SHP77 treated with DMSO at 0.1 percent for 48 hours (cell line): ENCODE measurements at regions not wholly inside any gene's neighbourhood (a gene's known extent, or its start where the extent isn't known, plus 50 kb on each side); places are given as distances from the start of the nearest gene placed in this dataset.

Experiments
- DNase-seq: peaks from one replicate; lab custom pipeline; 2025; lab: John Stamatoyannopoulos, UW

- no peak for DNase-seq
Observed at GRCh38 chr1:4375812-4376211, 278.6 kb upstream of the AJAP1 start.

DNA sequence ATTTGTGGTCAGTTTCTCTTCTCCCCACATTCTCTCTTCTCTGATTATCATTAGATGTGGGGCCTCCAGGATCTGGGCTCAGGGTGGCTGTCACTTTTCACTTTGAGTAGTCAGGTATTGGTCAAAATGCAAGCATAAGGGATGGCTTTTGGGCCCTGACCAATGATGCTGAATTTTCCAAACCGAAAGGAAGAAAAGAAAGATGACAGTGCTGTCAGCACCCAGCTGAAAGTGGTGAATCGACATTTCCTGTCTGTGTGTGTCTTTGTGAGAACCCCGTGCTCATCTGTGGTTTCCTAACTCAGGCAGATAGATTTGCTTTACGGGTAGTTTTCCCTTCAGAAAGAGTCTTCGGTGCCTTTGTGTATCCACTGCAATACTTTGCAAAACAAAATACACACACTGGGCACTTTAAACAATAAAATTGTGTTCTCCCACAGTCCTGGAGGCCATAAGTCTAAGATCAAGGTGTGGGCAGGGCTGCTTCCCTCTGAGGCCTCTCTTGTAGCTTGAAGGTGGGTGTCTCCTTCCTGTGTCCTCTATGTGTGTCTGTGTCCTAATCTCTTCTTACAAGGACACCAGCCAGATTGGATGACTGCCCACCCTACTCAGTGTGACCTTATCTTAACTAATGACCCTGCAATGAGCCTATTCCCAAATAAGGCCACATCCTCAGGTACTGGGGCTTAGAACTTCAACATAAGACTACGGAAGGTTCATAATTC, 274.8 kb upstream of the AJAP1 start:
- no peak for DNase-seq

GRCh38 chr1:4380564-4381168, 273.7 kb upstream of the AJAP1 start:
- no peak for DNase-seq

GRCh38 chr1:4393191-4393590, 261.2 kb upstream of the AJAP1 start:
- no peak for DNase-seq

DNA sequence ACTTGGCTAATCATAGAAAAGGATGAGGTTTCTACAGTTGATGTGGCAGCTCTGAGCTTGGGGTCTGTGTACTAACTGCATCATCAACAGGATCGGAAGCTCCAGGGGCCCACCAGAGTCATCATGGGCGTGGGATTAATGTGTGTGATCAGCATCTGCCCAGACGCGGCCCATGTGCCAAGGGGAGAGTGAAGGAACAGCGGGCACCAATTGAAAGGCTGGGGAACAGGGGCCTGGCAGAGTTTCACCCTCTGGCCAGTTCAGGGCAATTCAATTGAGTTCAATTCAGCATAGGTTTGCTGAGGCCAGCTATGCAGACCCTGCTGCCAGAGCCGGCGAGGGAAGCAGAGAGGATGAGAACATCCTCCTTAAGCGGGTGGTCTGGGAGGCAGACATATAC, 260.0 kb upstream of the AJAP1 start:
- DNase-seq = no peak

GRCh38 chr1:4395158-4395557, 259.3 kb upstream of the AJAP1 start:
- no peak for DNase-seq

GRCh38 chr1:4395676-4396075, 258.7 kb upstream of the AJAP1 start:
- DNase-seq = peak; percentile 14

DNA sequence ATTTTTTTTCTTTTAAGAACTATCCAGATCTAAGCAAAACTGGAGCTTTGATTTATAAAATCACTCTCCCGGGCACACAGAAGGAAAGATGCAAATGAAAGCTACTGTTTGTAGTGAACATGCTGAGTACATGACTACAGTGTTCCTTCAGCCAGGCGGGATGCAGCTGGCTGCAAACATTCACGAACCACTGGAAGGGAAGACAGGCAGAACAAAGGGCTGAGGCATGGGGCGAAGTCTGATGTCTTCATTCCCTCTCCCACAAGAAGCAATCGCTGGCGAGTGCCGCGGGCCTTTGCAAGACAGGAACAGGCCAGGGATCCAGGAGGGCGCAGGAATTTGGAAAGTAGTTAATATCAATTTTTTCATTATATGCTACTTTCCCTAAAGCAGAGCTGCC, 257.9 kb upstream of the AJAP1 start:
- no peak for DNase-seq

- no peak for DNase-seq
Observed at GRCh38 chr1:4397196-4397595, 257.2 kb upstream of the AJAP1 start.

- DNase-seq = no peak
Observed at GRCh38 chr1:4402032-4402431, 252.4 kb upstream of the AJAP1 start.

GRCh38 chr1:4404854-4405590, 249.4 kb upstream of the AJAP1 start:
- no peak for DNase-seq

GRCh38 chr1:4407851-4408250, 246.6 kb upstream of the AJAP1 start:
- DNase-seq = no peak

DNA sequence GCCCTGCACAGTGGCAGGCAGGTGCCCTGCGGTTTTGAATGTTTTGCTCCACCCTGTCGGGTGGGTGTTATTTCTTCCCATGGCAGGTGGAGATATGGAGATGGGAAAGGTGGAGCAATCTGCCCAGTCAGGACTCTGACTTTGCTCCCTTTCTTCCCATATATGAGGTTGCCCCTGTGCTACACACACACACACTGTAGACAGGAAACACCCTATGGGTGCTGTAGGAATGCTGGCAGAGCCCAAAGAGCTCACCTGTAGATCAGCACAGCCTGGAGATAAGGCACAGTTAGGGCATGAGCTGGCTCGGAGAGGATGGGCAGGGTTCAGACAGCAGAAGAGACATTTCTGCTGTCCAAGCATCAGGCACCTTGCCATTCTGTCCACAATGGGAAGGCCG, 246.0 kb upstream of the AJAP1 start:
- DNase-seq = no peak

GRCh38 chr1:4411862-4412261, 242.5 kb upstream of the AJAP1 start:
- DNase-seq = no peak

- DNase-seq = no peak
Observed at GRCh38 chr1:4415476-4415875, 238.9 kb upstream of the AJAP1 start.

GRCh38 chr1:4416189-4416588, 238.2 kb upstream of the AJAP1 start:
- no peak for DNase-seq

DNA sequence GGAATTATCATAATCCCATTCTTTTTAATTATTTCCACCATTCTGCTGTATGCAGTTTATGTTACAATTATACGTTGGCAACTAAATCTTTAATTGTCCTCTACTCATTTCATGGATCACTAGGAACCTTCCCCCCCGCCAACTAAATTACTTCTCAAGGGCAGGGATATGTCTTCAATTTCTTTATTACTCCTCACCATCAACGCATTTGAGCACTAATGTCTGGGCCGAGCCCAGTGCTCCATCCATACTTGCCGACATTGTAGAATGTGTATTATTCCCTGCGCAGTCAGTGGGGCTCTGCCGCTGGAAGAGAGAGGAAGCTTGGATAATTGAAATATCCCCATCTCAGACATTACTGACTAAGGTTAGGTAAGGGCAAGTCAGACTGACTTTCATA, 236.4 kb upstream of the AJAP1 start:
- no peak for DNase-seq

GRCh38 chr1:4421986-4422385, 232.4 kb upstream of the AJAP1 start:
- DNase-seq = no peak

- no peak for DNase-seq
Observed at GRCh38 chr1:4422504-4423289, 231.7 kb upstream of the AJAP1 start.

GRCh38 chr1:4424254-4424653, 230.2 kb upstream of the AJAP1 start:
- DNase-seq = no peak

DNA sequence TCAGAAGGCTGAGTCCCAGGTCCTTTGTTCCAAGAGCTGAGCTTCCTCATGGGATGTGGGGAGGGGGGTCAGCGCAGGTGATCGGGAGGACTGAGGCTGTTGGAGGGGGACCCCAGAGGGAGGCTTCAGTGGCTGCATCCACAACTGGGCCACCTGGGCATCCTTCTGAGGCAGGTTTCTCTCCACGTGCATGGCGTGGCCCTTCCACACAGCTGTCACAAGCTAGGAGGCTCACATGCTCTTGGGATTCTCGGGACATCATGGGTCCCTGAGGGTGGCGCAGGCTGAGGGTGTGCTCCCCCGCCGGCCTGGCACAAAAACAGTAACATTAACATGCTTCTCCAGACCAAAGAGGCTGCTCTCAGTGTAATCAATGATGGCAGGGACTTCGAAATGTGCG, 229.6 kb upstream of the AJAP1 start:
- DNase-seq = no peak

- no peak for DNase-seq
Observed at GRCh38 chr1:4425892-4426291, 228.5 kb upstream of the AJAP1 start.

GRCh38 chr1:4428711-4429110, 225.7 kb upstream of the AJAP1 start:
- no peak for DNase-seq
